ENCODE measurements at regions not wholly inside any gene's neighbourhood (a gene's known extent, or its start where the extent isn't known, plus 50 kb on each side); places are given as distances from the start of the nearest gene placed in this dataset.
A peak's percentile ranks its signal among the peaks of the same experiment; 100 is the strongest.

GRCh38 chr6:166031275-166031674, 136.4 kb downstream of the TBXT start:
- CTCF ChIA-PET: no interaction called here
- no peak overlapping the region for H3K4me2 ChIP-seq (ENCODE audit: low read depth, low read length)
- H3K4me1 ChIP-seq (ENCODE audit: control insufficient read depth, insufficient read depth, low read length): peaks cover 19% of the 10 kb centered on the region
- no peak overlapping the region for H4K5ac ChIP-seq (ENCODE audit: low read depth, low read length)
- H3K18ac ChIP-seq (ENCODE audit: low read depth, low read length): no peak overlapping the region
- H4K20me1 ChIP-seq (ENCODE audit: insufficient read depth, low read length): no peaks in the 10 kb centered on the region
- H4K91ac ChIP-seq (ENCODE audit: insufficient read depth, low read depth, low read length): no peak overlapping the region
- no peak overlapping the region for H3K4ac ChIP-seq (ENCODE audit: low read depth, low read length)
- TF ChIP-seq BHLHE40 (IDR thresholded peaks at IDR 0.05; ENCODE audit: low read depth, low read length) (no peak), MXI1 (IDR thresholded peaks at IDR 0.05; ENCODE audit: borderline replicate concordance, low read depth, low read length) (no peak), RAD21 (IDR thresholded peaks at IDR 0.05; ENCODE audit: low read length) (no peak), CTCF (conservative IDR thresholded peaks at IDR 0.05; ENCODE audit: low read depth, low read length) (no peak), CEBPB (IDR thresholded peaks at IDR 0.05; ENCODE audit: low read depth, low read length) (no peak)
- DNase-seq (no peak), ATAC-seq (ENCODE audit: low read depth) (no peak)
- no peak overlapping the region for H2AK9ac ChIP-seq (replicated peaks; ENCODE audit: low read depth, low read length, poor library complexity)
- no peak overlapping the region for H2BK120ac ChIP-seq (ENCODE audit: low read depth, low read length)
- no peak overlapping the region for H2BK20ac ChIP-seq (ENCODE audit: low read depth, low read length)
- in situ Hi-C loops (cut with MboI; ENCODE audit: low sequenced_read_pairs) (no loop called here), dilution Hi-C loops (cut with HindIII; ENCODE audit: low sequenced_read_pairs, unreplicated experiment) (no loop called here), intact Hi-C loops (cut with micrococcal nuclease) (no loop called here)
- H2AFZ ChIP-seq (replicated peaks; ENCODE audit: low read length, poor library complexity): no peak overlapping the region
- no peak overlapping the region for H3K4me3 ChIP-seq (ENCODE audit: insufficient read depth, low read depth, low read length)
- no peak overlapping the region for H2AK5ac ChIP-seq (ENCODE audit: low read depth, low read length)
- WGBS, 2 experiments (ENCODE audit: extremely low coverage in 2 of 2, insufficient read length in 1 of 2): no CpG with 5 or more reads among the region's 1 CpG
- POLR2A ChIA-PET (ENCODE audit: unreplicated experiment): no interaction called here
- H3K27ac ChIP-seq (ENCODE audit: insufficient read depth, low read length): no peak overlapping the region
- H2BK5ac ChIP-seq (ENCODE audit: low read depth, low read length, poor library complexity, severe bottlenecking): peak overlapping the region; percentile 11
- no TSS peak for BruUV-seq (replicated peaks)
- H3K36me3 ChIP-seq (ENCODE audit: control insufficient read depth, insufficient read depth, low read length): no peaks in the 10 kb centered on the region
- H3K23ac ChIP-seq (ENCODE audit: low read depth, low read length): no peak overlapping the region
- H3K14ac ChIP-seq (replicated peaks; ENCODE audit: low read depth, low read length): no peak overlapping the region
- no peak overlapping the region for H2BK15ac ChIP-seq (ENCODE audit: low read depth, low read length)
- no peaks in the 10 kb centered on the region for H3K27me3 ChIP-seq (ENCODE audit: control insufficient read depth, insufficient read depth, low read length)
- H3K9ac ChIP-seq (ENCODE audit: low read depth, low read length): no peak overlapping the region
- H3K79me1 ChIP-seq (ENCODE audit: low read depth in 1 of 2, low read length in 2 of 2): no peaks in the 10 kb centered on the region
- H3K9me1 ChIP-seq (ENCODE audit: insufficient read depth, low read length): no peaks in the 10 kb centered on the region; the same call in 1 of the 2 replicates
- no peak overlapping the region for H4K8ac ChIP-seq (ENCODE audit: low read depth in 2 of 2, low read length in 2 of 2)
- no peaks in the 10 kb centered on the region for H3K9me3 ChIP-seq (ENCODE audit: control insufficient read depth, insufficient read depth, low read length)
- H3K56ac ChIP-seq (ENCODE audit: extremely low read depth, insufficient read depth, low read length): no peak overlapping the region
